Kidney (tissue), 13 donors: ENCODE measurements at regions not wholly inside any gene's neighbourhood (a gene's known extent, or its start where the extent isn't known, plus 50 kb on each side); places are given as distances from the start of the nearest gene placed in this dataset.

ENCODE experiments used
- DNase-seq, 5 donors: peaks; one replicate each; pipeline ENCODE4 v3.0.0-alpha.2; 2013 to 2020
- FAIRE-seq: peaks from 2 replicates; lab custom pipeline; 2012; peaks lifted over from hg19 to GRCh38; lab: Jason Lieb, UNC
- H3K27ac ChIP-seq, 2 donors: one replicate each; pipeline ENCODE4 v1.7.0; 2013; ENCODE audit warnings: low read depth in 2 of 2, low read length in 2 of 2, inconsistent platforms in 1 of 2
- H3K27me3 ChIP-seq: one replicate; pipeline ENCODE4 v1.7.1; 2013; ENCODE audit warnings: low read length, inconsistent platforms; ENCODE audit not compliant: control insufficient read depth, insufficient read depth
- H3K36me3 ChIP-seq, 3 donors: one replicate each; pipeline versions ENCODE4 v1.7.0 to v1.7.1; 2013; ENCODE audit warnings: low read length in 3 of 3, control low read depth in 1 of 3, inconsistent platforms in 1 of 3; ENCODE audit not compliant: insufficient read depth in 3 of 3, control insufficient read depth in 2 of 3
- H3K4me1 ChIP-seq, 3 donors: one replicate each; pipeline versions ENCODE4 v1.7.0 to v1.7.1; 2013; ENCODE audit warnings: low read length in 3 of 3, inconsistent platforms in 1 of 3, low read depth in 1 of 3; ENCODE audit not compliant: control insufficient read depth in 2 of 3, insufficient read depth in 2 of 3
- H3K4me3 ChIP-seq, 3 donors: one replicate each; pipeline versions ENCODE4 v1.7.0 to v1.8.1; 2013; ENCODE audit warnings: low read length in 3 of 3, control low read depth in 1 of 3, inconsistent platforms in 1 of 3
- H3K9ac ChIP-seq, 3 donors: one replicate each; pipeline versions ENCODE4 v1.7.0 to v1.7.1; 2013; ENCODE audit warnings: low read length in 3 of 3, control low read depth in 1 of 3, inconsistent platforms in 1 of 3
- H3K9me3 ChIP-seq, 3 donors: one replicate each; pipeline versions ENCODE4 v1.7.0 to v1.7.1; 2013; ENCODE audit warnings: low read length in 3 of 3, control low read depth in 1 of 3, inconsistent platforms in 1 of 3; ENCODE audit not compliant: control insufficient read depth in 2 of 3, insufficient read depth in 1 of 3
- CTCF ChIP-seq: IDR thresholded peaks from 3 replicates; pipeline ENCODE4 v1.5.1; 2012; ENCODE audit warnings: mild to moderate bottlenecking, moderate library complexity, borderline replicate concordance; ENCODE audit not compliant: insufficient read depth; ENCODE audit errors: extremely low read depth
- intact Hi-C: fragments of 100-400 bp; cut with DNase I; formaldehyde crosslinking; loops from one replicate; pipeline ENCODE4 v1.11.1; 2022
- donor health status: control.
- donor health status: control.
- donor health status: control.
- donor health status: control.
- donor health status: control.
- donor health status: DM: yes; HTN: yes; CAD: no.
- donor health status: Normal renal cell carcinoma (clear cell type).

GRCh38 chr16:88316941-88317612, 65.7 kb upstream of the ZNF469 start:
- Histone ChIP-seq H3K4me3 (no peak overlapping the region), H3K36me3 (no peaks in the 10 kb centered on the region), H3K27me3 (no peaks in the 10 kb centered on the region), H3K4me1 (no peaks in the 10 kb centered on the region), H3K27ac (no peak overlapping the region), H3K9ac (no peak overlapping the region), H3K9me3 (no peaks in the 10 kb centered on the region)
- no peak for TF ChIP-seq CTCF
- DNase-seq, result peak in 1 of 5 donors; percentile 51
- no peak for FAIRE-seq
- intact Hi-C loops, result no loop called here

GRCh38 chr16:88317613-88317965, 65.2 kb upstream of the ZNF469 start:
- Histone ChIP-seq H3K27me3 (no peaks in the 10 kb centered on the region), H3K4me1 (no peaks in the 10 kb centered on the region), H3K27ac (no peak overlapping the region), H3K36me3 (no peaks in the 10 kb centered on the region), H3K9ac (no peak overlapping the region), H3K9me3 (no peaks in the 10 kb centered on the region), H3K4me3 (no peak overlapping the region)
- intact Hi-C loops, result no loop called here
- FAIRE-seq (no peak), DNase-seq (no peak)
- TF ChIP-seq CTCF, result no peak

GRCh38 chr16:88318051-88318450, 64.7 kb upstream of the ZNF469 start:
- H3K4me3 ChIP-seq, result no peak overlapping the region
- TF ChIP-seq CTCF, result no peak
- no peaks in the 10 kb centered on the region for H3K27me3 ChIP-seq
- FAIRE-seq (no peak), DNase-seq (peak in 2 of 5 donors; percentile 32 to 74)
- H3K27ac ChIP-seq, result no peak overlapping the region
- H3K9me3 ChIP-seq, result no peaks in the 10 kb centered on the region
- no peaks in the 10 kb centered on the region for H3K36me3 ChIP-seq
- no peak overlapping the region for H3K9ac ChIP-seq
- intact Hi-C loops, result no loop called here
- no peaks in the 10 kb centered on the region for H3K4me1 ChIP-seq

- no peak overlapping the region for H3K9ac ChIP-seq
- no peaks in the 10 kb centered on the region for H3K36me3 ChIP-seq
- intact Hi-C loops, result no loop called here
- H3K27ac ChIP-seq, result no peak overlapping the region
- no peaks in the 10 kb centered on the region for H3K4me1 ChIP-seq
- FAIRE-seq, result no peak
- H3K4me3 ChIP-seq, result no peak overlapping the region
- DNase-seq, result peak in 3 of 5 donors; percentile 46 to 63 (median 51)
- TF ChIP-seq CTCF, result no peak
- H3K27me3 ChIP-seq, result no peaks in the 10 kb centered on the region
- no peaks in the 10 kb centered on the region for H3K9me3 ChIP-seq
Observed at GRCh38 chr16:88318521-88318920, 64.2 kb upstream of the ZNF469 start.
